Smooth muscle cell (in vitro differentiated cells): ENCODE measurements at regions not wholly inside any gene's neighbourhood (a gene's known extent, or its start where the extent isn't known, plus 50 kb on each side); places are given as distances from the start of the nearest gene placed in this dataset.

Experiments
- DNase-seq: peaks from one replicate; lab custom pipeline; 2025; ENCODE audit not compliant: unreplicated experiment; lab: John Stamatoyannopoulos, UW
- H2AFZ ChIP-seq: fragments of 200-600 bp; sonication (generic); 2 replicates; pipeline ENCODE4 v1.6.0; 2016; ENCODE audit warnings: antibody characterized with exemption, low read depth, mild to moderate bottlenecking
- H3F3A ChIP-seq: fragments of 200-600 bp; sonication (generic); 2 replicates; pipeline ENCODE4 v1.6.0; 2017; ENCODE audit warnings: antibody characterized with exemption, low read depth
- H3K27ac ChIP-seq: fragments of 200-600 bp; sonication (generic); 2 replicates; pipeline ENCODE4 v1.5.1; 2016; ENCODE audit warnings: low read depth, mild to moderate bottlenecking
- H3K27me3 ChIP-seq: fragments of 200-600 bp; sonication (generic); 2 replicates; pipeline ENCODE4 v1.6.1; 2016; ENCODE audit warnings: low read depth, mild to moderate bottlenecking
- H3K36me3 ChIP-seq: fragments of 200-600 bp; sonication (generic); 2 replicates; pipeline ENCODE4 v1.5.1; 2016; ENCODE audit warnings: low read depth
- H3K4me1 ChIP-seq: fragments of 200-600 bp; sonication (generic); 2 replicates; pipeline ENCODE4 v1.5.1; 2016; ENCODE audit warnings: low read depth
- H3K4me2 ChIP-seq: fragments of 200-600 bp; sonication (generic); 2 replicates; pipeline ENCODE4 v1.6.0; 2016; ENCODE audit warnings: mild to moderate bottlenecking
- H3K4me3 ChIP-seq: fragments of 200-600 bp; sonication (generic); 2 replicates; pipeline ENCODE4 v1.5.1; 2016; ENCODE audit warnings: mild to moderate bottlenecking
- H3K79me2 ChIP-seq: fragments of 200-600 bp; sonication (generic); 2 replicates; pipeline ENCODE4 v1.6.0; 2016; ENCODE audit warnings: low read depth, mild to moderate bottlenecking
- H3K9ac ChIP-seq: fragments of 200-600 bp; sonication (generic); 2 replicates; pipeline ENCODE4 v1.6.0; 2016; ENCODE audit warnings: low read depth
- H3K9me3 ChIP-seq: fragments of 200-600 bp; sonication (generic); replicated peaks from 2 replicates; pipeline ENCODE4 v1.5.1; 2016; ENCODE audit warnings: low read depth
- H4K20me1 ChIP-seq: fragments of 200-600 bp; sonication (generic); 2 replicates; pipeline ENCODE4 v1.6.0; 2016; ENCODE audit warnings: low read depth
- CTCF ChIP-seq: fragments of 200-600 bp; sonication (generic); IDR thresholded peaks from 2 replicates; pipeline ENCODE4 v1.5.1; 2017; ENCODE audit warnings: borderline replicate concordance, mild to moderate bottlenecking, antibody characterized with exemption; ENCODE audit not compliant: insufficient read depth, poor library complexity, severe bottlenecking
- WGBS: methylation state at CpG from one replicate; pipeline ENCODE4 v1.1.7; 2016; ENCODE audit warnings: low lambda C conversion rate; 5-methylcytosine and 5-hydroxymethylcytosine counted together

- no peaks in the 10 kb centered on the region for H3F3A ChIP-seq
- no peaks in the 10 kb centered on the region for H3K36me3 ChIP-seq
- H3K4me2 ChIP-seq = no peak overlapping the region
- no peaks in the 10 kb centered on the region for H3K4me1 ChIP-seq
- H4K20me1 ChIP-seq = no peaks in the 10 kb centered on the region
- H3K27me3 ChIP-seq = peaks cover 4% of the 10 kb centered on the region
- DNase-seq = no peak
- no peak for TF ChIP-seq CTCF
- WGBS = 87% methylated on average over 6 of the region's 6 CpGs
- no peak overlapping the region for H2AFZ ChIP-seq
- H3K9ac ChIP-seq = no peak overlapping the region
- no peak overlapping the region for H3K4me3 ChIP-seq
- H3K27ac ChIP-seq = no peak overlapping the region
- no peaks in the 10 kb centered on the region for H3K79me2 ChIP-seq
- H3K9me3 ChIP-seq = no peaks in the 10 kb centered on the region
Observed at GRCh38 chr1:229851511-229851910, 215.5 kb upstream of the GALNT2 start.

GRCh38 chr1:229853751-229854150 is 213.3 kb upstream of the GALNT2 start:
- no peak for DNase-seq
- Histone ChIP-seq H3K27me3 (peaks cover 4% of the 10 kb centered on the region), H3K9me3 (no peaks in the 10 kb centered on the region), H2AFZ (no peak overlapping the region), H3K27ac (no peak overlapping the region), H3K9ac (no peak overlapping the region), H3K4me1 (no peaks in the 10 kb centered on the region), H3K4me2 (no peak overlapping the region), H3F3A (no peaks in the 10 kb centered on the region), H3K79me2 (no peaks in the 10 kb centered on the region), H3K36me3 (no peaks in the 10 kb centered on the region), H4K20me1 (no peaks in the 10 kb centered on the region), H3K4me3 (no peak overlapping the region)
- WGBS = 90% methylated on average over 3 of the region's 3 CpGs
- TF ChIP-seq CTCF = no peak

GRCh38 chr1:229854620-229855019 is 212.4 kb upstream of the GALNT2 start:
- no peak for TF ChIP-seq CTCF
- Histone ChIP-seq H3K9ac (no peak overlapping the region), H3K27me3 (peaks cover 4% of the 10 kb centered on the region), H4K20me1 (no peaks in the 10 kb centered on the region), H3K79me2 (no peaks in the 10 kb centered on the region), H2AFZ (no peak overlapping the region), H3F3A (no peaks in the 10 kb centered on the region), H3K4me2 (no peak overlapping the region), H3K9me3 (no peaks in the 10 kb centered on the region), H3K27ac (no peak overlapping the region), H3K4me1 (no peaks in the 10 kb centered on the region), H3K36me3 (no peaks in the 10 kb centered on the region), H3K4me3 (no peak overlapping the region)
- DNase-seq = no peak
- WGBS = 100% methylated on average over 1 of the region's 1 CpG

- no peaks in the 10 kb centered on the region for H3K9me3 ChIP-seq
- H2AFZ ChIP-seq = no peak overlapping the region
- H4K20me1 ChIP-seq = no peaks in the 10 kb centered on the region
- H3K27ac ChIP-seq = no peak overlapping the region
- no peaks in the 10 kb centered on the region for H3K36me3 ChIP-seq
- H3K79me2 ChIP-seq = no peaks in the 10 kb centered on the region
- no peak for DNase-seq
- 88% methylated on average over 7 of the region's 7 CpGs for WGBS
- no peak for TF ChIP-seq CTCF
- H3K4me1 ChIP-seq = no peaks in the 10 kb centered on the region
- no peaks in the 10 kb centered on the region for H3F3A ChIP-seq
- no peak overlapping the region for H3K4me2 ChIP-seq
- peaks cover 4% of the 10 kb centered on the region for H3K27me3 ChIP-seq
- H3K9ac ChIP-seq = no peak overlapping the region
- no peak overlapping the region for H3K4me3 ChIP-seq
Observed at GRCh38 chr1:229856009-229856650, 210.9 kb upstream of the GALNT2 start.
